ENCODE measurements at regions not wholly inside any gene's neighbourhood (a gene's known extent, or its start where the extent isn't known, plus 50 kb on each side); places are given as distances from the start of the nearest gene placed in this dataset.

GRCh38 chr15:88388686-88389085 is 78.5 kb downstream of the MRPL46 start:
- no peak for TF ChIP-seq ARNTL (CRISPR knock-in tag; IDR thresholded peaks at IDR 0.05; ENCODE audit: borderline replicate concordance, low read depth)
- no peak for TF ChIP-seq CSRNP3 (CRISPR knock-in tag; IDR thresholded peaks at IDR 0.05)
- no peak for TF ChIP-seq POU6F1 (CRISPR knock-in tag; IDR thresholded peaks at IDR 0.05; ENCODE audit: borderline replicate concordance, low read depth)
- TF ChIP-seq TSHZ2 (CRISPR knock-in tag; IDR thresholded peaks at IDR 0.05): no peak
- TF ChIP-seq RARB (CRISPR knock-in tag; IDR thresholded peaks at IDR 0.05): no peak
- no peak for TF ChIP-seq ZFP30 (CRISPR knock-in tag; IDR thresholded peaks at IDR 0.05)
- no peak for TF ChIP-seq PPARA (CRISPR knock-in tag; IDR thresholded peaks at IDR 0.05; ENCODE audit: borderline replicate concordance)
- no peak for ATAC-seq

- no peak for ATAC-seq
- no peak for TF ChIP-seq ZNF8 (CRISPR knock-in tag; IDR thresholded peaks at IDR 0.05)
- no peak for TF ChIP-seq ZC3H10 (CRISPR knock-in tag; IDR thresholded peaks at IDR 0.05)
- TF ChIP-seq PATZ1 (CRISPR knock-in tag; IDR thresholded peaks at IDR 0.05; ENCODE audit: borderline replicate concordance): no peak
- no peak for TF ChIP-seq TOX (CRISPR knock-in tag; IDR thresholded peaks at IDR 0.05; ENCODE audit: borderline replicate concordance)
- TF ChIP-seq POU6F1 (CRISPR knock-in tag; IDR thresholded peaks at IDR 0.05; ENCODE audit: borderline replicate concordance, low read depth): no peak
- no peak for TF ChIP-seq ARNTL (CRISPR knock-in tag; IDR thresholded peaks at IDR 0.05; ENCODE audit: borderline replicate concordance, low read depth)
- TF ChIP-seq ZNF565 (CRISPR knock-in tag; conservative IDR thresholded peaks at IDR 0.05; ENCODE audit: low read depth): no peak
- TF ChIP-seq SNAI2 (CRISPR knock-in tag; IDR thresholded peaks at IDR 0.05): no peak
- TF ChIP-seq ZFP3 (CRISPR knock-in tag; IDR thresholded peaks at IDR 0.05): no peak
- TF ChIP-seq RARB (CRISPR knock-in tag; IDR thresholded peaks at IDR 0.05): no peak
- TF ChIP-seq CSRNP3 (CRISPR knock-in tag; IDR thresholded peaks at IDR 0.05): no peak
- TF ChIP-seq PPARA (CRISPR knock-in tag; IDR thresholded peaks at IDR 0.05; ENCODE audit: borderline replicate concordance): no peak
These were observed 82.0 kb downstream of the MRPL46 start for GRCh38 chr15:88385078-88385700.

- no peak for ATAC-seq
- TF ChIP-seq OSR1 (CRISPR knock-in tag; IDR thresholded peaks at IDR 0.05) (no peak), ARNTL (CRISPR knock-in tag; IDR thresholded peaks at IDR 0.05; ENCODE audit: borderline replicate concordance, low read depth) (no peak), ZC3H10 (CRISPR knock-in tag; IDR thresholded peaks at IDR 0.05) (no peak), ZNF565 (CRISPR knock-in tag; conservative IDR thresholded peaks at IDR 0.05; ENCODE audit: low read depth) (no peak), GLIS3 (CRISPR knock-in tag; IDR thresholded peaks at IDR 0.05) (no peak), RARB (CRISPR knock-in tag; IDR thresholded peaks at IDR 0.05) (no peak), POU6F1 (CRISPR knock-in tag; IDR thresholded peaks at IDR 0.05; ENCODE audit: borderline replicate concordance, low read depth) (no peak), ZFP3 (CRISPR knock-in tag; IDR thresholded peaks at IDR 0.05) (no peak), ZNF70 (CRISPR knock-in tag; IDR thresholded peaks at IDR 0.05) (no peak), TOX (CRISPR knock-in tag; IDR thresholded peaks at IDR 0.05; ENCODE audit: borderline replicate concordance) (no peak), ZNF8 (CRISPR knock-in tag; IDR thresholded peaks at IDR 0.05) (no peak), ZFP30 (CRISPR knock-in tag; IDR thresholded peaks at IDR 0.05) (no peak), SNAI2 (CRISPR knock-in tag; IDR thresholded peaks at IDR 0.05) (no peak), CSDC2 (CRISPR knock-in tag; IDR thresholded peaks at IDR 0.05) (no peak), BACH2 (CRISPR knock-in tag; IDR thresholded peaks at IDR 0.05; ENCODE audit: borderline replicate concordance) (no peak)
These were observed 83.8 kb downstream of the MRPL46 start for GRCh38 chr15:88383354-88383753.

Data from SK-N-SH treated with all-trans-retinoic acid at 6 μM for 48 hours (cell line).